HepG2 (cell line): ENCODE measurements at regions not wholly inside any gene's neighbourhood (a gene's known extent, or its start where the extent isn't known, plus 50 kb on each side); places are given as distances from the start of the nearest gene placed in this dataset.

Experiments used
- ATAC-seq: fragments of 200-7000 bp; cut with Tn5 transposase; 3 replicates; pipeline ENCODE4 v1.9.1; 2020; ENCODE audit warnings: mild to moderate bottlenecking, moderate library complexity
- BruUV-seq: library from RNA; stranded (reverse); fragments of 400-500 nt; replicated peaks from 2 replicates; lab custom pipeline; 2021; lab: Mats Ljungman, UMichigan
- CTCF ChIA-PET: fragments of 300-600 bp; formaldehyde crosslinking; extraction: SDS; loops from one replicate; lab custom pipeline; 2021; ENCODE audit warnings: low total read pairs, inconsistent platforms, low intra/inter-chr PET ratio; lab: Yijun Ruan, JAX
- POLR2A ChIA-PET: fragments of 350-600 bp; sonication (Branson Sonifier 250); formaldehyde crosslinking; loops from one replicate; lab custom pipeline; 2020; ENCODE audit warnings: antibody characterized with exemption, inconsistent platforms; lab: Yijun Ruan, JAX
- DNase-seq: peaks from one replicate; pipeline ENCODE4 v3.0.0-alpha.2; 2015; ENCODE audit warnings: low spot score
- FAIRE-seq: peaks from 3 replicates; lab custom pipeline; 2011; peaks lifted over from hg19 to GRCh38; lab: Jason Lieb, UNC
- H2AFZ ChIP-seq: one replicate; pipeline ENCODE4 v1.6.1; 2011; ENCODE audit warnings: low read length, inconsistent platforms
- H3K27ac ChIP-seq: fragments of 300-600 bp; 3 replicates; pipeline ENCODE4 v1.8.0; 2011; ENCODE audit warnings: mixed run types, mild to moderate bottlenecking, mixed read lengths, low read length, inconsistent platforms; ENCODE audit not compliant: insufficient read depth; ENCODE audit errors: extremely low read length
- H3K27me3 ChIP-seq, 2 experiments: fragments of 200-600 bp in 1 of 2; 2 replicates in 1 of 2; 3 replicates in 1 of 2; pipeline versions ENCODE4 v1.6.0 to v1.8.0; 2011; ENCODE audit warnings: low read length in 2 of 2, mild to moderate bottlenecking in 2 of 2, moderate library complexity in 2 of 2, inconsistent platforms in 1 of 2; ENCODE audit not compliant: insufficient read depth in 2 of 2, control insufficient read depth in 1 of 2
- H3K36me3 ChIP-seq, 2 experiments: fragments of 200-600 bp in 1 of 2; replicated peaks in 1 of 2; 2 replicates in 1 of 2; 3 replicates in 1 of 2; pipeline versions ENCODE4 v1.5.1 to v1.8.0; 2011; ENCODE audit warnings: low read length in 2 of 2, inconsistent platforms in 1 of 2; ENCODE audit not compliant: insufficient read depth in 2 of 2, control insufficient read depth in 1 of 2
- H3K4me1 ChIP-seq: 2 replicates; pipeline ENCODE4 v1.5.1; 2012; ENCODE audit warnings: low read length, inconsistent platforms; ENCODE audit not compliant: insufficient read depth
- H3K4me2 ChIP-seq: 2 replicates; pipeline ENCODE4 v1.6.0; 2011; ENCODE audit warnings: low read depth, low read length, inconsistent platforms
- H3K4me3 ChIP-seq, 3 experiments: fragments of 200-600 bp in 1 of 3; sonication (generic), shearing (Covaris generic) in 1 of 3; replicated peaks in 1 of 3; 2 replicates each; pipeline ENCODE4 v1.5.1; 2011 to 2016; ENCODE audit warnings: low read length in 3 of 3, inconsistent platforms in 2 of 3, low read depth in 2 of 3, mild to moderate bottlenecking in 2 of 3, control low read depth in 1 of 3, mixed read lengths in 1 of 3; ENCODE audit not compliant: insufficient read depth in 1 of 3
- H3K79me2 ChIP-seq: one replicate; pipeline ENCODE4 v1.6.1; 2011; ENCODE audit warnings: low read length, inconsistent platforms; ENCODE audit not compliant: insufficient read depth
- H3K9ac ChIP-seq: 2 replicates; pipeline ENCODE4 v1.6.0; 2011; ENCODE audit warnings: mild to moderate bottlenecking, low read depth, low read length, inconsistent platforms; ENCODE audit not compliant: insufficient read depth
- H3K9me3 ChIP-seq: 2 replicates; pipeline ENCODE4 v1.5.1; 2012; ENCODE audit warnings: mild to moderate bottlenecking, low read length
- H4K20me1 ChIP-seq: 2 replicates; pipeline ENCODE4 v1.6.0; 2011; ENCODE audit warnings: inconsistent platforms, mild to moderate bottlenecking, low read length, moderate library complexity; ENCODE audit not compliant: insufficient read depth
- ATF7 ChIP-seq, 2 experiments: fragments of 450-650 bp in 1 of 2; sonication (generic) in 1 of 2; formaldehyde crosslinking in 1 of 2; IDR thresholded peaks; 2 replicates each; pipeline versions ENCODE4 v1.4.0 to v1.6.1; 2016 to 2020; ENCODE audit warnings: antibody characterized with exemption in 1 of 2, mild to moderate bottlenecking in 1 of 2, missing genetic modification reagents in 1 of 2
- DMTF1 ChIP-seq: sonication (generic); formaldehyde crosslinking; IDR thresholded peaks from 2 replicates; pipeline ENCODE4 v1.4.0; 2020; ENCODE audit warnings: mild to moderate bottlenecking, missing genetic modification reagents
- FOXC1 ChIP-seq: sonication (generic); formaldehyde crosslinking; IDR thresholded peaks from 2 replicates; pipeline ENCODE4 v1.8.0; 2022; ENCODE audit warnings: mild to moderate bottlenecking, missing genetic modification reagents, borderline replicate concordance
- JDP2 ChIP-seq: sonication (generic); formaldehyde crosslinking; IDR thresholded peaks from 2 replicates; pipeline ENCODE4 v1.8.1; 2022; ENCODE audit warnings: missing genetic modification reagents, borderline replicate concordance
- KLF15 ChIP-seq: sonication (generic); formaldehyde crosslinking; IDR thresholded peaks from 2 replicates; pipeline ENCODE4 v1.8.1; 2023; ENCODE audit warnings: borderline replicate concordance, mild to moderate bottlenecking, inconsistent platforms, missing genetic modification reagents, mixed read lengths
- MLX ChIP-seq: IDR thresholded peaks from 2 replicates; pipeline ENCODE4 v1.6.1; 2016
- NCOR1 ChIP-seq: fragments of 200-600 bp; sonication (generic); IDR thresholded peaks from 2 replicates; pipeline ENCODE4 v1.7.0; 2017; ENCODE audit warnings: antibody characterized with exemption, low read length, borderline replicate concordance
- NFYC ChIP-seq: IDR thresholded peaks from 2 replicates; pipeline ENCODE4 v1.6.1; 2016; ENCODE audit warnings: missing genetic modification reagents, missing compliant biosample characterization
- POLR2G ChIP-seq: fragments of 200-400 bp; formaldehyde crosslinking; IDR thresholded peaks from 2 replicates; pipeline ENCODE4 v1.6.1; 2018; ENCODE audit warnings: mild to moderate bottlenecking, low read depth, low read length, moderate library complexity
- SIX4 ChIP-seq: sonication (generic); formaldehyde crosslinking; IDR thresholded peaks from 2 replicates; pipeline ENCODE4 v1.4.0; 2020; ENCODE audit warnings: missing genetic modification reagents
- TMF1 ChIP-seq: sonication (generic); formaldehyde crosslinking; IDR thresholded peaks from 2 replicates; pipeline ENCODE4 v1.8.1; 2022; ENCODE audit warnings: low read depth, missing genetic modification reagents
- ZKSCAN5 ChIP-seq: sonication (generic); formaldehyde crosslinking; IDR thresholded peaks from 2 replicates; pipeline ENCODE4 v1.5.1; 2020; ENCODE audit warnings: mild to moderate bottlenecking, missing genetic modification reagents
- ZNF232 ChIP-seq: sonication (generic); formaldehyde crosslinking; IDR thresholded peaks from 2 replicates; pipeline ENCODE4 v1.4.0; 2020; ENCODE audit warnings: missing genetic modification reagents, borderline replicate concordance
- ZNF24 ChIP-seq: fragments of 450-650 bp; IDR thresholded peaks from 2 replicates; pipeline ENCODE4 v1.6.1; 2017; ENCODE audit warnings: antibody characterized with exemption, mild to moderate bottlenecking
- ZNF280B ChIP-seq: sonication (generic); formaldehyde crosslinking; IDR thresholded peaks from 2 replicates; pipeline ENCODE4 v1.5.0; 2020; ENCODE audit warnings: missing genetic modification reagents, mild to moderate bottlenecking, borderline replicate concordance
- ZNF484 ChIP-seq: sonication (generic); formaldehyde crosslinking; IDR thresholded peaks from 2 replicates; pipeline ENCODE4 v1.5.1; 2020; ENCODE audit warnings: mild to moderate bottlenecking, low read depth, missing genetic modification reagents, borderline replicate concordance
- ZNF570 ChIP-seq: sonication (generic); formaldehyde crosslinking; IDR thresholded peaks from 2 replicates; pipeline ENCODE4 v1.4.0; 2020; ENCODE audit warnings: mild to moderate bottlenecking, missing genetic modification reagents, borderline replicate concordance
- WGBS: methylation state at CpG from one replicate; pipeline ENCODE4 v1.1.6; 2017; ENCODE audit warnings: low lambda C conversion rate; 5-methylcytosine and 5-hydroxymethylcytosine counted together
- in situ Hi-C: cut with HindIII; loops from 2 replicates; pipeline ENCODE4 v1.10.0; 2017; ENCODE audit warnings: low pct_unique_long_range_greater_than_20kb; ENCODE audit not compliant: extremely low pct_ligation_motif_present
- intact Hi-C: fragments of 100-400 bp; cut with micrococcal nuclease; formaldehyde crosslinking; loops from one replicate; pipeline ENCODE4 v1.10.0; 2022; ENCODE audit not compliant: unreplicated experiment

GRCh38 chrY:7169475-7169874 is 257.9 kb upstream of the AMELY start:
- H3K27ac ChIP-seq, result no peak overlapping the region
- ChIA-PET POLR2A (no interaction called here), CTCF (no interaction called here)
- H3K79me2 ChIP-seq, result no peaks in the 10 kb centered on the region
- H2AFZ ChIP-seq, result no peak overlapping the region
- H3K4me3 ChIP-seq, result no peak overlapping the region
- no peak overlapping the region for H3K4me2 ChIP-seq
- no peak for ATAC-seq
- no TSS peak for BruUV-seq
- H3K36me3 ChIP-seq, result no peaks in the 10 kb centered on the region
- TF ChIP-seq ZNF232 (no peak), ATF7 (IDR thresholded peaks at IDR 0.05) (no peak), ATF7 (CRISPR knock-in tag; IDR thresholded peaks at IDR 0.05) (no peak), JDP2 (CRISPR knock-in tag) (no peak), ZNF280B (CRISPR knock-in tag) (no peak), NFYC (no peak), MLX (CRISPR knock-in tag) (no peak), ZKSCAN5 (CRISPR knock-in tag) (no peak)
- 0% methylated on average over 1 of the region's 1 CpG for WGBS
- no peaks in the 10 kb centered on the region for H3K4me1 ChIP-seq
- intact Hi-C loops (no loop called here), in situ Hi-C loops (no loop called here)
- no peaks in the 10 kb centered on the region for H3K27me3 ChIP-seq
- no peak overlapping the region for H3K9ac ChIP-seq
- DNase-seq, result no peak
- no peaks in the 10 kb centered on the region for H3K9me3 ChIP-seq
- no peaks in the 10 kb centered on the region for H4K20me1 ChIP-seq
- no peak for FAIRE-seq

- no peak overlapping the region for H3K9ac ChIP-seq
- no peaks in the 10 kb centered on the region for H3K79me2 ChIP-seq
- ChIA-PET POLR2A (no interaction called here), CTCF (no interaction called here)
- H4K20me1 ChIP-seq, result no peaks in the 10 kb centered on the region
- no peaks in the 10 kb centered on the region for H3K4me1 ChIP-seq
- no peak overlapping the region for H3K4me2 ChIP-seq
- no peak overlapping the region for H3K4me3 ChIP-seq
- ATAC-seq (no peak), FAIRE-seq (no peak), DNase-seq (no peak)
- H3K27ac ChIP-seq, result no peak overlapping the region
- no peak overlapping the region for H2AFZ ChIP-seq
- no peaks in the 10 kb centered on the region for H3K36me3 ChIP-seq
- BruUV-seq, result no TSS peak
- WGBS, result 10% methylated on average over 5 of the region's 5 CpGs
- in situ Hi-C loops (no loop called here), intact Hi-C loops (no loop called here)
- no peaks in the 10 kb centered on the region for H3K9me3 ChIP-seq
- no peaks in the 10 kb centered on the region for H3K27me3 ChIP-seq
- TF ChIP-seq FOXC1 (CRISPR knock-in tag) (no peak), ZNF24 (no peak), POLR2G (no peak), DMTF1 (CRISPR knock-in tag) (no peak), ZNF484 (CRISPR knock-in tag) (no peak), SIX4 (CRISPR knock-in tag) (no peak), TMF1 (CRISPR knock-in tag) (no peak), NCOR1 (no peak), ZNF570 (no peak), KLF15 (CRISPR knock-in tag) (no peak)
These were observed 229.9 kb upstream of the AMELY start for GRCh38 chrY:7141477-7141876.
